ENCODE measurements at regions not wholly inside any gene's neighbourhood (a gene's known extent, or its start where the extent isn't known, plus 50 kb on each side); places are given as distances from the start of the nearest gene placed in this dataset.

- Histone ChIP-seq H3K27me3 (peaks cover 43% of the 10 kb centered on the region), H3K4me1 (ENCODE audit: control insufficient read depth in 1 of 2, insufficient read depth in 1 of 2, low read depth in 1 of 2, low read length in 1 of 2) (no peaks in the 10 kb centered on the region), H3K4me3 (ENCODE audit: low read depth in 1 of 2, low read length in 1 of 2) (no peak overlapping the region), H3K9me3 (no peaks in the 10 kb centered on the region), H3K36me3 (no peaks in the 10 kb centered on the region), H3K27ac (no peak overlapping the region)
- TF ChIP-seq CTCF (IDR thresholded peaks at IDR 0.05): no peak
These were observed 64.1 kb upstream of the SIX3 start for GRCh38 chr2:44877417-44877816.

- no peaks in the 10 kb centered on the region for H3K9me3 ChIP-seq
- no peaks in the 10 kb centered on the region for H3K36me3 ChIP-seq
- no peaks in the 10 kb centered on the region for H3K4me1 ChIP-seq (ENCODE audit: control insufficient read depth in 1 of 2, insufficient read depth in 1 of 2, low read depth in 1 of 2, low read length in 1 of 2)
- no peak overlapping the region for H3K27ac ChIP-seq
- H3K4me3 ChIP-seq (ENCODE audit: low read depth in 1 of 2, low read length in 1 of 2): no peak overlapping the region
- H3K27me3 ChIP-seq: peaks cover 59% of the 10 kb centered on the region
- TF ChIP-seq CTCF (IDR thresholded peaks at IDR 0.05): no peak
These were observed 62.0 kb upstream of the SIX3 start for GRCh38 chr2:44879269-44880124.

- Histone ChIP-seq H3K27me3 (peaks cover 65% of the 10 kb centered on the region), H3K4me3 (ENCODE audit: low read depth in 1 of 2, low read length in 1 of 2) (no peak overlapping the region), H3K4me1 (ENCODE audit: control insufficient read depth in 1 of 2, insufficient read depth in 1 of 2, low read depth in 1 of 2, low read length in 1 of 2) (no peaks in the 10 kb centered on the region), H3K27ac (no peak overlapping the region), H3K36me3 (no peaks in the 10 kb centered on the region), H3K9me3 (no peaks in the 10 kb centered on the region)
- TF ChIP-seq CTCF (IDR thresholded peaks at IDR 0.05): no peak
These were observed 61.4 kb upstream of the SIX3 start for GRCh38 chr2:44880125-44880483.

GRCh38 chr2:44881856-44882255, 59.6 kb upstream of the SIX3 start:
- Histone ChIP-seq H3K27me3 (peaks cover 75% of the 10 kb centered on the region), H3K4me1 (ENCODE audit: control insufficient read depth in 1 of 2, insufficient read depth in 1 of 2, low read depth in 1 of 2, low read length in 1 of 2) (no peaks in the 10 kb centered on the region), H3K36me3 (no peaks in the 10 kb centered on the region), H3K4me3 (ENCODE audit: low read depth in 1 of 2, low read length in 1 of 2) (no peak overlapping the region), H3K9me3 (no peaks in the 10 kb centered on the region), H3K27ac (no peak overlapping the region)
- no peak for TF ChIP-seq CTCF (IDR thresholded peaks at IDR 0.05)

- Histone ChIP-seq H3K27me3 (peaks cover 79% of the 10 kb centered on the region), H3K27ac (no peak overlapping the region), H3K4me1 (ENCODE audit: control insufficient read depth in 1 of 2, insufficient read depth in 1 of 2, low read depth in 1 of 2, low read length in 1 of 2) (no peaks in the 10 kb centered on the region), H3K4me3 (ENCODE audit: low read depth in 1 of 2, low read length in 1 of 2) (no peak overlapping the region), H3K36me3 (no peaks in the 10 kb centered on the region), H3K9me3 (no peaks in the 10 kb centered on the region)
- no peak for TF ChIP-seq CTCF (IDR thresholded peaks at IDR 0.05)
These were observed 58.1 kb upstream of the SIX3 start for GRCh38 chr2:44883356-44883755.

Measured in neutrophil (primary cell).